Aorta (tissue), 5 donors: ENCODE measurements at regions not wholly inside any gene's neighbourhood (a gene's known extent, or its start where the extent isn't known, plus 50 kb on each side); places are given as distances from the start of the nearest gene placed in this dataset.

Experiments
- ATAC-seq: fragments of 200-7000 bp; cut with Tn5 transposase; one replicate; pipeline ENCODE4 v1.9.1; 2022; ENCODE audit warnings: moderate library complexity; ENCODE audit not compliant: low FRiP score
- DNase-seq, 2 donors: peaks; one replicate each; pipeline ENCODE4 v3.0.0-alpha.2; 2020
- H3K27ac ChIP-seq, 2 donors: one replicate each; pipeline ENCODE4 v1.5.1; 2013; ENCODE audit warnings: low read length in 2 of 2, mild to moderate bottlenecking in 2 of 2, moderate library complexity in 2 of 2, control low read depth in 1 of 2, inconsistent platforms in 1 of 2, low read depth in 1 of 2
- H3K27me3 ChIP-seq, 2 donors: one replicate each; pipeline ENCODE4 v1.6.1; 2013; ENCODE audit warnings: control low read depth in 1 of 2, low read length in 1 of 2, mild to moderate bottlenecking in 1 of 2, moderate library complexity in 1 of 2; ENCODE audit not compliant: insufficient read depth in 2 of 2, control insufficient read depth in 1 of 2
- H3K36me3 ChIP-seq, 2 donors: one replicate each; pipeline ENCODE4 v1.6.1; 2013; ENCODE audit warnings: control low read depth in 1 of 2, low read length in 1 of 2, mild to moderate bottlenecking in 1 of 2; ENCODE audit not compliant: insufficient read depth in 2 of 2, control insufficient read depth in 1 of 2
- H3K4me1 ChIP-seq, 2 donors: one replicate each; pipeline ENCODE4 v1.6.1; 2013; ENCODE audit warnings: low read length in 2 of 2, control low read depth in 1 of 2, mild to moderate bottlenecking in 1 of 2, moderate library complexity in 1 of 2; ENCODE audit not compliant: insufficient read depth in 2 of 2, control insufficient read depth in 1 of 2
- H3K4me3 ChIP-seq, 2 donors: one replicate each; pipeline ENCODE4 v1.5.1; 2013; ENCODE audit warnings: low read length in 2 of 2, control low read depth in 1 of 2, mild to moderate bottlenecking in 1 of 2
- H3K9me3 ChIP-seq: one replicate; pipeline ENCODE4 v1.6.1; 2013; ENCODE audit warnings: mild to moderate bottlenecking, low read length; ENCODE audit not compliant: control insufficient read depth
- WGBS, 2 donors: extraction: QIAGEN DNeasy Blood & Tissue Kit; methylation state at CpG; one replicate each; pipeline ENCODE4 v1.1.7; 2013; 5-methylcytosine and 5-hydroxymethylcytosine counted together
- intact Hi-C, 2 donors: fragments of 100-400 bp; cut with DNase I; formaldehyde crosslinking; loops; one replicate each; pipeline versions ENCODE4 v1.14.2 to v1.15.0; 2022
- donor health status: healthy with polysubstance abuse.
- donor health status: Bipolar disorder and iron deficiency.
- donor health status: DM: no; HTN: no; CAD: no.
- donor health status: DM: no; HTN: no; CAD: no.
- donor health status: DM: yes; HTN: yes; CAD: no.

DNA sequence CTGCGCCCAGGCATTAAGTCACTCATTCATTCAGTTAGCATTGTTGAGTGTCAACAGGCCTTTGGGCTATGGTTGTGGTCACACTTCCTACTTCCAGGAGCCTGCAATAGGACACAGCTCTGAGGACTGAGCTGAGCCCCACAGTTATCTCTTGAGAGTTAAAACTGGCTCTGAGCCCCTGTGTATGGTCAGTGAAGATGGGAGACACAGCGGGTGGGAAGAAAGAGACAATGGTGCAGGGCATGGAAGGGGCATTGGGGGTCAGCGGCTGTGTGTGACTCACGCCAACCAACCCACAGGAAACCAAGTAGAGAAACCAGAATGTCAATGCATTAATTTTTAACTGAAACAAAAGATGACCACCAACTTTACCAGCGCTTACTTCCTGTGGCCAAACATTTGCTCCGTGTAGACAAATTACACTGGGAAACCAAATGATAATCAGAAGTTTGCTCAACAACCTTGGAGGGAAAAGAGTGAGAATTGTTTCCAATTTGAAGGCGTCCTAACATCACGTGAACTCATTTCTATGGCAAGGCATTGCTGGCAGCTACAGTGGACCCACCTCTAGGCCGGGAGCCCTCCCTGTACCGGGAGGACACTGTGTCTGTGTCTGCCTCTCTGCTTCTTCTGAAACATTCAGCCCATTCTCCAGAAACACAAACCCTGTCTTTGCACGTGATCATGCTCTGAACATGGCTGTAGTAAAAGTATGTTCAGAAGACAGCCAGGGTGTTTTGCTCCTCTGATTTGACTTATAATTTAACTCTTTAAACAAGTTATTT is 212.0 kb upstream of the ID2 start:
- no peaks in the 10 kb centered on the region for H3K4me1 ChIP-seq
- H3K9me3 ChIP-seq, result no peaks in the 10 kb centered on the region
- intact Hi-C loops, result no loop called here
- no peak for DNase-seq
- H3K36me3 ChIP-seq, result no peaks in the 10 kb centered on the region
- 87 to 94% methylated on average over 11 of the region's 11 CpGs for WGBS, 2 donors
- peak; percentile 64 for ATAC-seq
- no peaks in the 10 kb centered on the region for H3K27me3 ChIP-seq
- no peak overlapping the region for H3K27ac ChIP-seq
- no peak overlapping the region for H3K4me3 ChIP-seq

DNA sequence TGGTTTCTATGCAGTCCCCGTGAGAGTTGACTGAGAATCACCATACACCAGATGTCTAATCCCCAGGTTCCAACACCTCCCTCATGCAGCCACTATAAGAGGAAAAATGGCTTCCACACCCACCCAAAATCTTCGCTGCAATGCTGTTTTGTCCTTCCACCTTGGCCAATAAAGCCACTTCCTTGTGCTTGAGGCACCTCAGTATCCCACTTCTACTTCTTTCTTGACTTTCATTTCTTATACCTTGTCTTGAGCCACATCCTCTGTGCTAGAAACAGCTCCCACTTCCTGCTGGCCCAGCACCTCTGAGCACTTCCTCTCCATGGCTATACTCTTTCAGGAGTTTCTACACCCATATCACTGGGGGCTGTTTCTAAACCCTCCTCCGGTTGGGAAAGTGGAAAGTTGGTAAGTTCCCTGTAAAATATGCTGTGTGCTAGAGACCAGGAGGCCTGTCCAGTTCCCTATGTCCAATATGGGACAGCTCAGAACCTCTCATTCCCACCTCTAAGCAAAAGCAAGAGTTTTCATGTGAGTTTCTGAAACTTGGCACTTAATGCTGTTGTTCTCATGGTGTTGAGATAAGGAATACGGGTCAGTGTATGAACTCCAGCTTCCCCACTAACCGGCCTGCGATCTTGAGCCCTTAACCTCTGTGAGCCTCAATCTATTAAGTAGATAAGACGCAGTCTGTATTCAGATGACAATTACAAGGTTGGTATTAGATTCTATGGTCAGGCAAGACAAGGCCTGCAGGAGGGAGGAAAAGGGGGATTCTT is 209.1 kb upstream of the ID2 start:
- Histone ChIP-seq H3K4me3 (no peak overlapping the region), H3K27ac (no peak overlapping the region), H3K9me3 (no peaks in the 10 kb centered on the region), H3K4me1 (no peaks in the 10 kb centered on the region), H3K27me3 (no peaks in the 10 kb centered on the region), H3K36me3 (no peaks in the 10 kb centered on the region)
- DNase-seq, result no peak
- 62 to 75% methylated on average over 7 of the region's 7 CpGs for WGBS, 2 donors
- no peak for ATAC-seq
- intact Hi-C loops, result no loop called here

DNA sequence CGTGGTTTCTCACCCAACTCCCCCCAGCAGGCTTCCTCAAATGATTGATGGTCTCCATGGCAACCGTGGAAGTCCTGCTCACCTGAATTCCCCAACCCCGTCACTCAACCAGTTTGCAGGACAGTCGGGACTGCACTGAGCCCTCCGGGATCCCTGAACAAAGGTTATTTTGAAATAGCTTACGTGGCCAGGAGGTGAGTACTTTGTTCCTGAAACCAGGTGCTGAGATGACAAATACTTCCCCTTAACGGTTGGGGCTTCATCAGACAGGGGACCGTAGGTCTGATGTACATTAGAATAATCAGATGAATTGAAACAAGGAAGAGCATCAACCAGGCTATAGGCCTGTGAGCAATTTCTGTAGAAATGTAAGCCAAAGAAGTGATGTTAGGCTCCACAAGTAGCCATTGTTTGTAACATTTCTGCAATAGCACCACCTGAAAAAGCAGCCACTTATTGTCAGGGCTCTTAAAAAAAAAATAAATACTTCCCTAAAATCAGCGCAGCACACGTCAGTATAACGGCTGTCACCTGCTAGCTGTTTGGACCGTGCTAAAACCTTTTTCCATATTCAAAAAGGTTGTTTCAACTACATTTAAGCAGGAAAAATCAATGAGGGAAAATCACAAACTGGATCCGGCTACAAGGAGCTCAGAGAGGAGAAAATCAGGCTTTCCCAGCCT is 206.4 kb upstream of the ID2 start:
- Histone ChIP-seq H3K9me3 (no peaks in the 10 kb centered on the region), H3K36me3 (no peaks in the 10 kb centered on the region), H3K4me1 (no peaks in the 10 kb centered on the region), H3K27ac (no peak overlapping the region), H3K27me3 (no peaks in the 10 kb centered on the region), H3K4me3 (no peak overlapping the region)
- DNase-seq, result no peak
- intact Hi-C loops, result no loop called here
- no peak for ATAC-seq
- WGBS, 2 donors, result 91 to 93% methylated on average over 13 of the region's 13 CpGs

DNA sequence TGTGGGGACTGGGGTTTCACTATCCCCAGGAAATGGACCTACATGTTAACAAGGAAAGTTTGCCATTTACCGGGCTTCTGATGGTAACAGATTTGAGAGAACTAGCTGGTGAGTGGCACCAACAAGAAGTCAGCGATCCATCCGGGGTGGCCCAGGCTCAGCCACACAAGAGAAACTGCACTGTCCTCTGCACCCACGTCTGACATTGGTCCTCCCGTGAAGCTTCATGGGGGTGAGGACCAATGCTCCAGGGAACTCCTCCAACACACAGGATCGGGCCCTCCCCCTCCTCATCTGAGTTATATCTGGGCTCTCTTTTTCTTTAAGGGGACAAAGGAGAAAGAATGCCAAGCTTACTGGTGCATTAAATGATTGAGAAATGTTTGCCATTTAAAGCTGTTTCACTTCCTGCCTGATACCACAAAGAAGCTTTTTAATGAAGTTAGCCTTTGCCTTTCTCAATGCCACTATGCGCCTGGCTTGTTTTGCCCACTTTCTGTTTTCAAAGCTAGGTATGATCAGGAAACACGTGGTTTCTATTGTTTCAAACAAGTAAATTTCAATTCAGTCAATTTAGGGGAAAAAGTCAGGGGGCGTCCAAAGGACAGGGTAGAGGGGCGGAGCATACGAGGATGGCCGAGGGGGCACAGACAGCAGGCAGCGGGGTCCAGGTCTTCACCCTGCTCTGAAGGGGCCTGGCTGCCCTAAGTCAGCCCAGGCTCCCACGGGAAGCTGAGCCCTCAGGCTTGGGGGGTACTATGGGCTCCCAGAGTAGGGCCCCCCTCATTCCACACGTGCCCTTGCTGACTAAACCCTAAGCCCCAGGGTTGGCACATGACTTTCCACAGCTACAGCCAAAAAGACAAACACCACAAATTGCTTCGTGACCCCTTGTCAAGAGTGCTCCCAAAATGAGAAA is 204.0 kb upstream of the ID2 start:
- no peak overlapping the region for H3K4me3 ChIP-seq
- ATAC-seq, result no peak
- H3K27me3 ChIP-seq, result no peaks in the 10 kb centered on the region
- no peak for DNase-seq
- intact Hi-C loops, result no loop called here
- no peaks in the 10 kb centered on the region for H3K36me3 ChIP-seq
- 87 to 92% methylated on average over 16 of the region's 16 CpGs for WGBS, 2 donors
- no peak overlapping the region for H3K27ac ChIP-seq
- H3K4me1 ChIP-seq, result no peaks in the 10 kb centered on the region
- H3K9me3 ChIP-seq, result no peaks in the 10 kb centered on the region

DNA sequence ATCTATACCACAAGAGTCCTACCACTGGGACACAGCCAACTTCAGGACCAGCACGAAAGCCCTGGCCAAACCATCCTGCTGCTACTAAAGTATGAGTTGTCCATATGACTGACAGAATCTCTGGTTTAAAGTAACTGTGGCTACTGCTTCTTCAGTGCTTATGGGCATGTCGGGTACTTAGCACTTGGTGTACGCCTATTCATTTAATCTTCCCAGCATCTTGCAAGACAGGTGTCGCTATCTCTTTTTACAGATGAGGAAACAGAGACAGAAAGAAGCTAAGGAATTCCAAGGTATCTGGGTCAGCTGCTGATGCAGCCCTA is 203.4 kb upstream of the ID2 start:
- Histone ChIP-seq H3K36me3 (no peaks in the 10 kb centered on the region), H3K4me1 (no peaks in the 10 kb centered on the region), H3K27ac (no peak overlapping the region), H3K4me3 (no peak overlapping the region), H3K9me3 (no peaks in the 10 kb centered on the region), H3K27me3 (no peaks in the 10 kb centered on the region)
- 77 to 79% methylated on average over 4 of the region's 4 CpGs for WGBS, 2 donors
- intact Hi-C loops, result no loop called here
- no peak for ATAC-seq
- DNase-seq, result no peak

DNA sequence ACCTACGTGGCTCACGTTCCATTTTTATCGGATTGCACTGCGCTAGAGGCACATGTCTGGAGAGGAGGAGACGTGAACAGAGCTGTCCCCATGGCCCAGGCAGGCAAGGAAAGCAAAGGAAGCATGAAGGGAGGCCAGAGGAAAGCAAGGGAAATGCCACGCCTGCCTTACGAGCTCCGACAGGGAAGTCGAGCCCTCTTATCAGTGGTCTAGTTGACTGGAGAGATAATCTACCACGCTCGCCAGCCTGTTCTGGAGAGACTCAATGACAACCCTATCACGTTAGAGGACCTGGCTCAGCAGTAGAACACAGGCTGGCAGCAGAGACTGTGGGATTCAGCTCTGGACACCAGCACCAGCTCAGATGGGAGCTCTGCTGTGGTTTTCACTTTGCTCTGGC is 202.6 kb upstream of the ID2 start:
- WGBS, 2 donors, result 22 to 31% methylated on average over 12 of the region's 12 CpGs
- Histone ChIP-seq H3K9me3 (no peaks in the 10 kb centered on the region), H3K27me3 (no peaks in the 10 kb centered on the region), H3K36me3 (no peaks in the 10 kb centered on the region), H3K4me3 (no peak overlapping the region), H3K27ac (no peak overlapping the region), H3K4me1 (no peaks in the 10 kb centered on the region)
- intact Hi-C loops, result no loop called here
- DNase-seq (no peak), ATAC-seq (peak; percentile 34)

DNA sequence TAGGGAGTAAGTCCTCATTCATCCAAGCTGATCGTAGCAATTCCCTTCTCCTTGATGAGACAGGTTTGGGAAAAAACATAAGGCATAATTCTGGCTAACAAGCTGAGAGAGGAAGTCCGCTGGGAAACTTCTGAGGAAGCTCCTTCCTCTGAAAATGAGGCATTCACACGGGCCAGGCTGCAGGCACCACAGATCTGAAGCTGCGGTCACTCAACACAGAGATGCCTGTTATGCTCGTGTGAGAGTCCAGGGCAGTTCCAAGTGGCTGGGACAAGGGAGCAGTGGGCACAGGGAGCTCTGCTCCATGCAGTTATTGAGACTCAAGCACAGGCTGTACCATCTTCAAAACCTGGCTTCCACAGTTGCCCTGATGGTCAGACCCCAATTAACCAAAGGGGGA is 200.9 kb upstream of the ID2 start:
- Histone ChIP-seq H3K4me1 (no peaks in the 10 kb centered on the region), H3K27me3 (no peaks in the 10 kb centered on the region), H3K9me3 (no peaks in the 10 kb centered on the region), H3K4me3 (no peak overlapping the region), H3K36me3 (no peaks in the 10 kb centered on the region), H3K27ac (no peak overlapping the region)
- DNase-seq, result no peak
- no peak for ATAC-seq
- intact Hi-C loops, result no loop called here
- 76 to 79% methylated on average over 5 of the region's 5 CpGs for WGBS, 2 donors

DNA sequence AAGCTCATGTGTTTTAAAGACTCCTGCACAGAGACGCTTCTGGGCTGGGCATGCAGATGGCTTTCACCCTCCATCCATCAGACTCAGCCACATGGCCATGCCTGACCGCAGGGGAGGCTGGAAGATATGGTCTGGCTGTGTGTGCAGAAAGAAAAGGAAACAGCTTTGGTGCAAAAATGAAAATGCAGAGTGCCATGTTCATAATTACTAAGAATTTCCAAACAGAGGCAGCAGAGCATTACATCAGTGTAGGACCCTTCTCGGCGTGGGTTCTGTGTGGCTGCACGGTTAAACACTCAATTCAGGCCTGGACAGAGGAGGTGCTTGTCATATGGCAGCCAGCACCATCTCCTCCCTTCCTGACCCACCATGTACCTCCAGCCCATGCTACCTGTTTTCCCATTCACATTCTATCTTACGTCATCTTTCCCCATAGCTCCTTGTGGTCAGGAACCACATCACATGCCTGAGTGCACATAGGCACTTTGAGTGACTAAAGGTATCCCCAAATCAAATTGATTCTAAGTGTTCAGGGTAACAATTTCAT is 200.3 kb upstream of the ID2 start:
- no peak overlapping the region for H3K27ac ChIP-seq
- WGBS, 2 donors, result 91 to 94% methylated on average over 6 of the region's 6 CpGs
- no peaks in the 10 kb centered on the region for H3K36me3 ChIP-seq
- ATAC-seq (no peak), DNase-seq (no peak)
- no peak overlapping the region for H3K4me3 ChIP-seq
- no peaks in the 10 kb centered on the region for H3K27me3 ChIP-seq
- no peaks in the 10 kb centered on the region for H3K9me3 ChIP-seq
- no peaks in the 10 kb centered on the region for H3K4me1 ChIP-seq
- intact Hi-C loops, result no loop called here
